ENCODE measurements at regions not wholly inside any gene's neighbourhood (a gene's known extent, or its start where the extent isn't known, plus 50 kb on each side); places are given as distances from the start of the nearest gene placed in this dataset.

GRCh38 chr13:80690208-80690607 lies 349.3 kb upstream of the SPRY2 start:
- no peaks in the 10 kb centered on the region for H3K36me3 ChIP-seq
- no peaks in the 10 kb centered on the region for H3K9me3 ChIP-seq
- H3K4me3 ChIP-seq: no peak overlapping the region
- no peak overlapping the region for H3K27ac ChIP-seq
- WGBS, 2 donors: 89 to 93% methylated on average over 3 of the region's 3 CpGs
- no peaks in the 10 kb centered on the region for H3K27me3 ChIP-seq
- no peak for TF ChIP-seq POLR2A (IDR thresholded peaks at IDR 0.05)
- TF ChIP-seq EP300 (IDR thresholded peaks at IDR 0.05): no peak
- TF ChIP-seq CTCF (IDR thresholded peaks at IDR 0.05): no peak
- TF ChIP-seq POLR2AphosphoS5 (IDR thresholded peaks at IDR 0.05): no peak
- H3K4me1 ChIP-seq: no peaks in the 10 kb centered on the region
- intact Hi-C loops (cut with DNase I): no loop called here
- DNase-seq: no peak

- H3K27ac ChIP-seq: no peak overlapping the region
- no peak for DNase-seq
- no peak overlapping the region for H3K4me3 ChIP-seq
- no peaks in the 10 kb centered on the region for H3K9me3 ChIP-seq
- intact Hi-C loops (cut with DNase I): no loop called here
- H3K4me1 ChIP-seq: no peaks in the 10 kb centered on the region
- H3K36me3 ChIP-seq: no peaks in the 10 kb centered on the region
- TF ChIP-seq EP300 (IDR thresholded peaks at IDR 0.05): no peak
- TF ChIP-seq CTCF (IDR thresholded peaks at IDR 0.05): no peak
- no peak for TF ChIP-seq POLR2AphosphoS5 (IDR thresholded peaks at IDR 0.05)
- no peak for TF ChIP-seq POLR2A (IDR thresholded peaks at IDR 0.05)
- no peaks in the 10 kb centered on the region for H3K27me3 ChIP-seq
Measured at GRCh38 chr13:80688593-80688992, 347.7 kb upstream of the SPRY2 start.

GRCh38 chr13:80685942-80686341 lies 345.0 kb upstream of the SPRY2 start:
- Histone ChIP-seq H3K9me3 (no peaks in the 10 kb centered on the region), H3K27me3 (no peaks in the 10 kb centered on the region), H3K27ac (no peak overlapping the region), H3K4me3 (no peak overlapping the region), H3K36me3 (no peaks in the 10 kb centered on the region), H3K4me1 (no peaks in the 10 kb centered on the region)
- DNase-seq: no peak
- TF ChIP-seq CTCF (IDR thresholded peaks at IDR 0.05): no peak
- TF ChIP-seq POLR2AphosphoS5 (IDR thresholded peaks at IDR 0.05): no peak
- TF ChIP-seq EP300 (IDR thresholded peaks at IDR 0.05): no peak
- TF ChIP-seq POLR2A (IDR thresholded peaks at IDR 0.05): no peak
- WGBS, 2 donors: 70 to 83% methylated on average over 1 of the region's 1 CpG
- intact Hi-C loops (cut with DNase I): no loop called here

- TF ChIP-seq POLR2AphosphoS5 (IDR thresholded peaks at IDR 0.05) (no peak), EP300 (IDR thresholded peaks at IDR 0.05) (no peak), POLR2A (IDR thresholded peaks at IDR 0.05) (no peak), CTCF (IDR thresholded peaks at IDR 0.05) (no peak)
- no peaks in the 10 kb centered on the region for H3K9me3 ChIP-seq
- H3K36me3 ChIP-seq: no peaks in the 10 kb centered on the region
- no peaks in the 10 kb centered on the region for H3K27me3 ChIP-seq
- DNase-seq: no peak
- 15 to 61% methylated on average over 2 of the region's 2 CpGs for WGBS, 2 donors
- H3K4me1 ChIP-seq: no peaks in the 10 kb centered on the region
- H3K4me3 ChIP-seq: no peak overlapping the region
- H3K27ac ChIP-seq: no peak overlapping the region
- intact Hi-C loops (cut with DNase I): no loop called here
Measured at GRCh38 chr13:80684217-80684991, 343.5 kb upstream of the SPRY2 start.

All from sigmoid colon (tissue), 6 donors.